ENCODE measurements at regions not wholly inside any gene's neighbourhood (a gene's known extent, or its start where the extent isn't known, plus 50 kb on each side); places are given as distances from the start of the nearest gene placed in this dataset.

DNA sequence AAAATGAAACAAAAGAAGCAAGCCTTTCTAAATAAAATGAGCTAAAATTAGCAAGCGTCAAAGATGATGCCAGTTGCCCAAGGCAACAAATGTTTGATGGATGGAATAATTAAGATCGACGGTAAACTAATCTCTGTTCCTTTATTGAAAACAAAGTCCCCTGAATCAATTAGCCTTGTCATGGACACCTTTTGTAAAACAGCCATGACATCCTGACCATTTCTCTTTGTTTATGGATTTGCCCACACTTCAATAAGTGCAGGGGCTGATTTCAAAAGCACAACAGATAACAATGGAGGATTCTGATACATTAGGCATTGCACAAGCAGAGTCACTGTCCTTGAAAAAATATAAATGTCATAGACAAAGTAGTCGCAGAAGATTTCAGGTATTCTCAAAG, 160.1 kb upstream of the HNRNPA3 start:
- no peaks in the 10 kb centered on the region; the same call in 1 of the 2 replicates for H3K27me3 ChIP-seq (ENCODE audit: control insufficient read depth, insufficient read depth, low read length)
- no TSS peak for BruUV-seq (replicated peaks)
- ATAC-seq (no peak), DNase-seq (ENCODE audit: low read depth, low spot score) (no peak)
- no peak overlapping the region for H3K27ac ChIP-seq (ENCODE audit: low read length)
- H3K9me3 ChIP-seq (ENCODE audit: control insufficient read depth, insufficient read depth, low read depth, low read length) = no peaks in the 10 kb centered on the region
- ChIA-PET POLR2A (interaction anchor here (0.7 kb wide), 1 partner anchor 1699 kb away, joined by 3 read pairs; no protein-coding TSS in a partner anchor), CTCF (no interaction called here)
- H3K4me1 ChIP-seq (ENCODE audit: control insufficient read depth, insufficient read depth, low read length) = no peaks in the 10 kb centered on the region
- H3K36me3 ChIP-seq (ENCODE audit: control insufficient read depth, insufficient read depth, low read length) = no peaks in the 10 kb centered on the region
- TF ChIP-seq CTCF (IDR thresholded peaks at IDR 0.05) = no peak
- no peak for TF ChIP-seq POLR2AphosphoS5 (IDR thresholded peaks at IDR 0.05; ENCODE audit: low read depth, low read length)
- no peak for TF ChIP-seq TCF7L2 (IDR thresholded peaks at IDR 0.05; ENCODE audit: low read depth, low read length)
- no peak for TF ChIP-seq SIN3A (IDR thresholded peaks at IDR 0.05; ENCODE audit: borderline replicate concordance, insufficient read depth, low read depth, low read length)
- no peak for TF ChIP-seq REST (IDR thresholded peaks at IDR 0.05; ENCODE audit: insufficient read depth in 1 of 2, low read depth in 2 of 2, low read length in 1 of 2)
- intact Hi-C loops (cut with micrococcal nuclease; ENCODE audit: unreplicated experiment) (no loop called here), in situ Hi-C loops (cut with HindIII; ENCODE audit: low pct_unique_long_range_greater_than_20kb, low sequenced_read_pairs) (no loop called here)
- H3K4me3 ChIP-seq (ENCODE audit: low read depth in 2 of 2, low read length in 2 of 2) = no peak overlapping the region

GRCh38 chr2:177053038-177053437, 159.6 kb upstream of the HNRNPA3 start:
- in situ Hi-C loops (cut with HindIII; ENCODE audit: low pct_unique_long_range_greater_than_20kb, low sequenced_read_pairs) = no loop called here
- H3K9me3 ChIP-seq (ENCODE audit: control insufficient read depth, insufficient read depth, low read depth, low read length) = no peaks in the 10 kb centered on the region
- DNase-seq (ENCODE audit: low read depth, low spot score) (no peak), ATAC-seq (no peak)
- no peaks in the 10 kb centered on the region for H3K4me1 ChIP-seq (ENCODE audit: control insufficient read depth, insufficient read depth, low read length)
- POLR2A ChIA-PET = no interaction called here
- intact Hi-C loops (cut with micrococcal nuclease; ENCODE audit: unreplicated experiment) = no loop called here
- H3K36me3 ChIP-seq (ENCODE audit: control insufficient read depth, insufficient read depth, low read length) = no peaks in the 10 kb centered on the region
- H3K4me3 ChIP-seq (ENCODE audit: low read depth in 2 of 2, low read length in 2 of 2) = no peak overlapping the region
- H3K27ac ChIP-seq (ENCODE audit: low read length) = no peak overlapping the region
- no peaks in the 10 kb centered on the region; the same call in 1 of the 2 replicates for H3K27me3 ChIP-seq (ENCODE audit: control insufficient read depth, insufficient read depth, low read length)
- CTCF ChIA-PET = no interaction called here
- no TSS peak for BruUV-seq (replicated peaks)
- TF ChIP-seq POLR2AphosphoS5 (IDR thresholded peaks at IDR 0.05; ENCODE audit: low read depth, low read length) (no peak), SIN3A (IDR thresholded peaks at IDR 0.05; ENCODE audit: borderline replicate concordance, insufficient read depth, low read depth, low read length) (no peak), CTCF (IDR thresholded peaks at IDR 0.05) (no peak), TCF7L2 (IDR thresholded peaks at IDR 0.05; ENCODE audit: low read depth, low read length) (no peak), REST (IDR thresholded peaks at IDR 0.05; ENCODE audit: insufficient read depth in 1 of 2, low read depth in 2 of 2, low read length in 1 of 2) (no peak)
